ENCODE measurements at regions not wholly inside any gene's neighbourhood (a gene's known extent, or its start where the extent isn't known, plus 50 kb on each side); places are given as distances from the start of the nearest gene placed in this dataset.

GRCh38 chr15:98221144-98221543 is 260.6 kb downstream of the ARRDC4 start:
- no peak for TF ChIP-seq POLR2AphosphoS5 (IDR thresholded peaks at IDR 0.05)
- no peak for TF ChIP-seq POLR2A (IDR thresholded peaks at IDR 0.05)
